ENCODE measurements at regions not wholly inside any gene's neighbourhood (a gene's known extent, or its start where the extent isn't known, plus 50 kb on each side); places are given as distances from the start of the nearest gene placed in this dataset.

DNA sequence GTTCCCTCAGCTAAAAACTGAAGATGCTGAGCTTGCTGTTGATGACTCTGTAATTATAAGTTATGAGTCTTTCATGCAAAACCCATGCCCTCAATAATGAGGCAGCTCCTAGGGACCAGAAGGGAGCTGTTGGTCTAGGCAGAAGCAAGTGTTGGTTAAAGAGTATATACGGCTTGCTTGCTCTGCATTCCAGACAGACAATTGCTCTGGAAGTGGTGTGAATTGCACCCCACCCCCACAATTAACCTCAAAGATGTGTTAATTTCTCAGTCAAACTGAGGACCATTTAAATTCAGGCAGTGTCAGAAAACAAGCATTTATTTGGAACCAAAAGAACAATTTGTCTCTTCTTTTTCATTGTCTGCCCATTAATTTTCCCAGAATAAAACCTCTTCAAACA, 163.5 kb upstream of the EOMES start:
- H3K4me1 ChIP-seq (ENCODE audit: control insufficient read depth, extremely low read depth, insufficient read depth, low read length), result no peaks in the 10 kb centered on the region
- H3K79me2 ChIP-seq (ENCODE audit: control insufficient read depth, insufficient read depth, low read length), result no peaks in the 10 kb centered on the region
- intact Hi-C loops (cut with micrococcal nuclease) (no loop called here), dilution Hi-C loops (cut with MboI; ENCODE audit: extremely low pct_ligation_motif_present, low sequenced_read_pairs) (no loop called here)
- no peak overlapping the region for H3K4me2 ChIP-seq (ENCODE audit: insufficient read depth, low read length)
- H3K9me1 ChIP-seq (replicated peaks; ENCODE audit: control insufficient read depth, extremely low read depth, insufficient read depth, low read length), result peaks cover 2% of the 10 kb centered on the region
- no peak overlapping the region for H3K9ac ChIP-seq (replicated peaks; ENCODE audit: extremely low read depth, insufficient read depth, low read length)
- no peaks in the 10 kb centered on the region for H3K9me3 ChIP-seq (replicated peaks; ENCODE audit: control insufficient read depth, insufficient read depth, low read length)
- H4K20me1 ChIP-seq (replicated peaks; ENCODE audit: control insufficient read depth, extremely low read depth, insufficient read depth, low read length), result no peaks in the 10 kb centered on the region
- ChIA-PET POLR2A (no interaction called here), CTCF (interaction anchor here (1.3 kb wide), 1 partner anchor 17 kb away, joined by 3 read pairs; no protein-coding TSS in a partner anchor)
- H3K36me3 ChIP-seq (ENCODE audit: control insufficient read depth in 2 of 2, extremely low read depth in 1 of 2, insufficient read depth in 2 of 2, low read length in 2 of 2), result no peaks in the 10 kb centered on the region
- TF ChIP-seq CTCF (IDR thresholded peaks at IDR 0.05; ENCODE audit: extremely low read depth in 1 of 2, insufficient read depth in 1 of 2, low read depth in 1 of 2, low read length in 2 of 2), result no peak
- TF ChIP-seq MYC (IDR thresholded peaks at IDR 0.05; ENCODE audit: low read depth, low read length), result no peak
- no peak for TF ChIP-seq POLR2AphosphoS5 (IDR thresholded peaks at IDR 0.05; ENCODE audit: insufficient read depth, low read depth, low read length)
- TF ChIP-seq GATA2 (IDR thresholded peaks at IDR 0.05; ENCODE audit: insufficient read depth, insufficient read length, low read depth, low read length), result no peak
- TF ChIP-seq POLR2A (IDR thresholded peaks at IDR 0.05; ENCODE audit: low read depth, low read length), result no peak
- no peak for TF ChIP-seq JUN (IDR thresholded peaks at IDR 0.05; ENCODE audit: borderline replicate concordance, insufficient read depth, insufficient read length, low read depth)
- TF ChIP-seq FOS (IDR thresholded peaks at IDR 0.05; ENCODE audit: borderline replicate concordance, insufficient read depth, low read length), result no peak
- no peak for TF ChIP-seq EZH2 (IDR thresholded peaks at IDR 0.05; ENCODE audit: borderline replicate concordance, low read depth, low read length, severe bottlenecking)
- TF ChIP-seq MAX (IDR thresholded peaks at IDR 0.05; ENCODE audit: insufficient read depth, insufficient read length), result no peak
- no TSS peak for BruUV-seq (replicated peaks)
- no peak overlapping the region for H3K4me3 ChIP-seq (replicated peaks in 1 of 3; ENCODE audit: insufficient read depth in 1 of 3, low read depth in 1 of 3, low read length in 3 of 3)
- no peak overlapping the region for H3K27ac ChIP-seq (ENCODE audit: insufficient read depth, low read depth, low read length)
- H2AFZ ChIP-seq (ENCODE audit: low read depth, low read length), result no peak overlapping the region
- no peak for FAIRE-seq
- no peaks in the 10 kb centered on the region for H3K27me3 ChIP-seq (ENCODE audit: control insufficient read depth in 2 of 2, insufficient read depth in 2 of 2, low read length in 2 of 2)
- no peak for DNase-seq (ENCODE audit: low read depth, low spot score)
